Mammary epithelial cell (primary cell): ENCODE measurements at regions not wholly inside any gene's neighbourhood (a gene's known extent, or its start where the extent isn't known, plus 50 kb on each side); places are given as distances from the start of the nearest gene placed in this dataset.

ENCODE experiments used
- EZH2 ChIP-seq: IDR thresholded peaks from 2 replicates; pipeline ENCODE4 v1.6.1; 2012; ENCODE audit warnings: low read length, inconsistent platforms, borderline replicate concordance
- TF ChIP-seq, protein P1 (sequence below), 2 donors: IDR thresholded peaks in 1 of 2; conservative IDR thresholded peaks in 1 of 2; 2 replicates each; pipeline ENCODE4 v1.5.1; 2011 to 2012; ENCODE audit warnings: inconsistent platforms in 2 of 2, low read length in 2 of 2, mild to moderate bottlenecking in 2 of 2, control low read depth in 1 of 2, low read depth in 1 of 2; ENCODE audit not compliant: insufficient read depth in 1 of 2; ENCODE audit errors: extremely low read depth in 1 of 2

DNA sequence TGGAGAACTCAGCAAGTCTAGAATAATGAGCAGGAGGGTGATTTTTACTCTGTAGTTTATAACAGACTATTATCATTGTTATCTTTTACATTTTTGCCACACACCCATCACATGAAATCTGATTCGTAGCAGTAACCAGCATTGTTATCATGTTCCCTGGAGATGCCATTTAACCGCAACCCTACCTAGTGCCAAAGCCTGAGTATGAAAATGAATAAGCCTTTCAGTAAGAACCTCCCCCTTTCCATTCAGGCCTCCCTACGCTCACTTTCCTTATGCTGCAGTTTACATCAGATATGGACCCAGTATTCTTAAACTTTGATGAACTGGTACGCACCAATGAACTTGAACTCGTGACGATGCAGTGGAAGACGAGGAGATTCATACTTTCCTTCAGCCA, 158.7 kb upstream of the SPRED1 start:
- no peak for TF ChIP-seq EZH2
- TF ChIP-seq, protein P1, sequence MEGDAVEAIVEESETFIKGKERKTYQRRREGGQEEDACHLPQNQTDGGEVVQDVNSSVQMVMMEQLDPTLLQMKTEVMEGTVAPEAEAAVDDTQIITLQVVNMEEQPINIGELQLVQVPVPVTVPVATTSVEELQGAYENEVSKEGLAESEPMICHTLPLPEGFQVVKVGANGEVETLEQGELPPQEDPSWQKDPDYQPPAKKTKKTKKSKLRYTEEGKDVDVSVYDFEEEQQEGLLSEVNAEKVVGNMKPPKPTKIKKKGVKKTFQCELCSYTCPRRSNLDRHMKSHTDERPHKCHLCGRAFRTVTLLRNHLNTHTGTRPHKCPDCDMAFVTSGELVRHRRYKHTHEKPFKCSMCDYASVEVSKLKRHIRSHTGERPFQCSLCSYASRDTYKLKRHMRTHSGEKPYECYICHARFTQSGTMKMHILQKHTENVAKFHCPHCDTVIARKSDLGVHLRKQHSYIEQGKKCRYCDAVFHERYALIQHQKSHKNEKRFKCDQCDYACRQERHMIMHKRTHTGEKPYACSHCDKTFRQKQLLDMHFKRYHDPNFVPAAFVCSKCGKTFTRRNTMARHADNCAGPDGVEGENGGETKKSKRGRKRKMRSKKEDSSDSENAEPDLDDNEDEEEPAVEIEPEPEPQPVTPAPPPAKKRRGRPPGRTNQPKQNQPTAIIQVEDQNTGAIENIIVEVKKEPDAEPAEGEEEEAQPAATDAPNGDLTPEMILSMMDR (conservative IDR thresholded peaks at IDR 0.05 in 1 of 2, IDR thresholded peaks at IDR 0.05 in 1 of 2; ENCODE audit: extremely low read depth in 1 of 2, insufficient read depth in 1 of 2, low read depth in 1 of 2, low read length in 2 of 2): no peak
